Mesothelial cell of epicardium (in vitro differentiated cells): ENCODE measurements at regions not wholly inside any gene's neighbourhood (a gene's known extent, or its start where the extent isn't known, plus 50 kb on each side); places are given as distances from the start of the nearest gene placed in this dataset.

Source experiments
- DNase-seq, 2 experiments: peaks; one replicate each; pipeline ENCODE4 v3.0.0; 2021; ENCODE audit warnings: low spot score in 2 of 2; ENCODE audit not compliant: unreplicated experiment in 2 of 2
- H3K27ac Mint-ChIP-seq: 2 replicates; pipeline ENCODE4 v1.8.0; 2021; ENCODE audit warnings: mixed read lengths
- H3K27me3 Mint-ChIP-seq: 2 replicates; pipeline ENCODE4 v1.8.0; 2021; ENCODE audit warnings: low read depth, mixed read lengths
- H3K36me3 Mint-ChIP-seq: 2 replicates; pipeline ENCODE4 v1.8.0; 2021; ENCODE audit warnings: mixed read lengths
- H3K4me1 Mint-ChIP-seq: 2 replicates; pipeline ENCODE4 v1.8.0; 2021; ENCODE audit warnings: mixed read lengths
- H3K4me3 Mint-ChIP-seq: 2 replicates; pipeline ENCODE4 v1.8.0; 2021; ENCODE audit warnings: mild to moderate bottlenecking, moderate library complexity, mixed read lengths
- H3K9me3 Mint-ChIP-seq: 2 replicates; pipeline ENCODE4 v1.8.0; 2021; ENCODE audit warnings: mixed read lengths
- TF ChIP-seq, protein P1 (sequence below): fragments of 200-600 bp; sonication (generic); IDR thresholded peaks from one replicate; pipeline ENCODE4 v1.5.0; 2021; ENCODE audit warnings: antibody characterized with exemption; ENCODE audit not compliant: unreplicated experiment

DNA sequence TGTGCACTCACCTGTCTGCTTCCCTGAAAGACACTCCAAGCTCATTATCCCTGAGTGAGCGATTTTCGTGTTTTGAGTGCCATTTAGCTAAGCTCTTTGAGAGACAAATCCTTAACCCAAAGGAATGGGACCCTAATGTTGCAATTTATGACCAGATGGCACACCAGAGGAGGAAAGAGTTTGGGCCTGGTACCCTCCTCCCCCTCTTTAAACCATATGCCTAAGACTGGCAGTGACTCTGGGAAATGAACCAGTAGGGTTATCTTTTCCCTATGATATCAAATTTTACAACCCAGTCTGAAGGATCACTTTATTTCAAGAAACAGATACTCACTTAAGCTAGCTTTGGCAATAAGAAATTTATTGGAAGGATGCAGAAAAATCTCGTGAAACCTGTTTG lies 550.4 kb downstream of the TOX3 start:
- TF ChIP-seq, protein P1, sequence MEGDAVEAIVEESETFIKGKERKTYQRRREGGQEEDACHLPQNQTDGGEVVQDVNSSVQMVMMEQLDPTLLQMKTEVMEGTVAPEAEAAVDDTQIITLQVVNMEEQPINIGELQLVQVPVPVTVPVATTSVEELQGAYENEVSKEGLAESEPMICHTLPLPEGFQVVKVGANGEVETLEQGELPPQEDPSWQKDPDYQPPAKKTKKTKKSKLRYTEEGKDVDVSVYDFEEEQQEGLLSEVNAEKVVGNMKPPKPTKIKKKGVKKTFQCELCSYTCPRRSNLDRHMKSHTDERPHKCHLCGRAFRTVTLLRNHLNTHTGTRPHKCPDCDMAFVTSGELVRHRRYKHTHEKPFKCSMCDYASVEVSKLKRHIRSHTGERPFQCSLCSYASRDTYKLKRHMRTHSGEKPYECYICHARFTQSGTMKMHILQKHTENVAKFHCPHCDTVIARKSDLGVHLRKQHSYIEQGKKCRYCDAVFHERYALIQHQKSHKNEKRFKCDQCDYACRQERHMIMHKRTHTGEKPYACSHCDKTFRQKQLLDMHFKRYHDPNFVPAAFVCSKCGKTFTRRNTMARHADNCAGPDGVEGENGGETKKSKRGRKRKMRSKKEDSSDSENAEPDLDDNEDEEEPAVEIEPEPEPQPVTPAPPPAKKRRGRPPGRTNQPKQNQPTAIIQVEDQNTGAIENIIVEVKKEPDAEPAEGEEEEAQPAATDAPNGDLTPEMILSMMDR, result no peak

DNA sequence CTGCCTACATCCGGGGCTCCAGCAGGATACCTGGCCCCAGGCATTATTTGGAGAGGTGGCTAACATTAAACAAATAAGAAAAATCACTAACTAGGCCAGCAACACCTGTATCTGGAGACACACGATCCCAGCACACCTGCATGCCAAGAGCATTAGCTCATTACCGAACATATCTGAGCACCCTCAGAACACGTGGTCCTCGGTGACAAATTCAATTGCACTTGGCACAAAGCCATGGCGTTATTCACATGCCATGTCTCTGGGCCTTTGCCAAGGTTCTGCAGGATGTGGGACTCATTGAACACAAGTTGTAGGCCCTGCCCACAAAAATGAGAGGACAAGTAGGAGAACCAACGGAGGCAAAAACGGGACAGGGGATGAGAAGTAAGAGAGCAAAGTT lies 552.3 kb downstream of the TOX3 start:
- TF ChIP-seq, protein P1, result no peak
- peak; percentile 36 to 51 for DNase-seq
- Mint-ChIP-seq H3K36me3 (no peaks in the 10 kb centered on the region), H3K27me3 (peaks cover 24% of the 10 kb centered on the region), H3K9me3 (no peaks in the 10 kb centered on the region), H3K27ac (peak overlapping the region; percentile 71), H3K4me3 (no peak overlapping the region), H3K4me1 (peaks cover 11% of the 10 kb centered on the region)

More for the DNA sequence above, 550.4 kb downstream of the TOX3 start:
- no peaks in the 10 kb centered on the region for H3K36me3 Mint-ChIP-seq
- no peak overlapping the region for H3K4me3 Mint-ChIP-seq
- no peak overlapping the region for H3K27ac Mint-ChIP-seq
- no peaks in the 10 kb centered on the region for H3K9me3 Mint-ChIP-seq
- H3K4me1 Mint-ChIP-seq, result peaks cover 10% of the 10 kb centered on the region
- H3K27me3 Mint-ChIP-seq, result peaks cover 15% of the 10 kb centered on the region
- DNase-seq, result no peak

DNA sequence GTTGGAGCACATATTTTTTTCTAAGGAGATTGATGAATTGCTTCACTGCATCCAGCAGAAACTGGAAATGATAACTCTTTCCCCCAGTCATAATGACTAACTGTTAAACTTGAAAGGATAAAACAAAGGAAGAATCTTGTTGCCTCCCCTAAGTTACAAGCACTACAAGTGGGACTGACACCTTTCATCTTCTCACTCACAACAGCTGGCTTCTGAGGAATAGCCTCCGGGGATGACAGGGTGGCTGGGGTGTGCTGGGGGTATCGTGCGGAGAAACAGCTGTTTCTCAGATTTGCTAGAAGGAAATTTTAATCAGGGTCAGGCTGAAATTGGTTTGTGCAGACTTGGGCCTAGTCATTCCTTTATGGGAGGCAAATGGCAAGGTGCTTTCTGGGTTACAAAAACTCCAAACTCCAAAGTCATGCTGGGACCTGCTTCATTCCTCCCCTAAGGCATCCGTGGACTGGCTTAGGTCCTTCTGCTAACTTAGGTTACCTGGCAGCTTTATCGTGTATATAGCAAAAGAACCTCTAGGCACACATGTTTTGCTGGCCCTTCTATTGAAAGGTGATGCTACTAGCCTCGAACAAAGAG lies 557.2 kb downstream of the TOX3 start:
- Mint-ChIP-seq H3K9me3 (peaks cover 3% of the 10 kb centered on the region), H3K4me1 (peaks cover 14% of the 10 kb centered on the region)

DNA sequence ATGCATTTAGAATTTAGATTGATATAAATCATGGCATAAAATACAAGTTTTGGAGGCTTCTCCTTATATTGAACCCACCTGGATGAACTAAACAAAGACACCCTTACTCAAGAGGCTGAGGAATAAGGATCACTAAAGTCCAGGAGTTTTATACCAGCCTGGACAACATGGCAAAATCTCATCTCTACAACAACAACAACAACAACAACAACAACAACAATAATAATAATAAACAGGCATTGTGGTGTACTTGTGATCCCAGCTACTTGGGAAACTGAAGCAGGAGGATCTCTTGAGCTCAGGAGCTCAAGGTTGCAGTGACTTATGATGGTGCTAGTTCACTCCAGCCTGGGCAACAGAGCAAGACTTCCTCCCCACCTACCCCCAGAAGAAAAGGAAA lies 558.0 kb downstream of the TOX3 start:
- Mint-ChIP-seq H3K27ac (no peak overlapping the region), H3K4me1 (peaks cover 6% of the 10 kb centered on the region), H3K9me3 (peaks cover 3% of the 10 kb centered on the region), H3K27me3 (peaks cover 51% of the 10 kb centered on the region), H3K36me3 (no peaks in the 10 kb centered on the region), H3K4me3 (no peak overlapping the region)
- no peak for DNase-seq
- TF ChIP-seq, protein P1, result no peak

More for the DNA sequence above, 557.2 kb downstream of the TOX3 start:
- DNase-seq, result no peak
- Mint-ChIP-seq H3K36me3 (no peaks in the 10 kb centered on the region), H3K4me3 (no peak overlapping the region), H3K27me3 (peaks cover 44% of the 10 kb centered on the region), H3K27ac (no peak overlapping the region)
- TF ChIP-seq, protein P1, result no peak

DNA sequence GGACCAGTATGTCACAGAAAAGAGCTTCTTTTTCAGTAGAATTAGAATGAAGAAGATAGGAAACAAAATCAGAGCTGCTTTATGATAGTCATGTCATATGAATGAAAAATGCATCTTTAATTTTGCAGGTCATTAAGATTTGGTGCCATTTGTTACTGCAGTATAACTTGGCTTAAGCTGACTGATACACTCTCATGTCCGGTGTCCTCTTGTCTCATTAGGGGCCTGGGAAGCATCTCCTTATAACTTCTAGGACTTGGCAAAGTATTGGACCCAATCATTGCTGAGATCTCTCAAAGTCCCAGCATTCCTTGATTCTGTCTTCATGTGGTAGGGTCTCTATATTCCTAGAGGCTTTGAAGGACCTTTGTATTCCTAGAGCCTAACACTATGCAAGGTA lies 559.4 kb downstream of the TOX3 start:
- Mint-ChIP-seq H3K4me1 (peaks cover 4% of the 10 kb centered on the region), H3K9me3 (peaks cover 3% of the 10 kb centered on the region), H3K27me3 (peaks cover 53% of the 10 kb centered on the region), H3K36me3 (no peaks in the 10 kb centered on the region), H3K4me3 (no peak overlapping the region), H3K27ac (no peak overlapping the region)
- TF ChIP-seq, protein P1, result no peak
- no peak for DNase-seq

DNA sequence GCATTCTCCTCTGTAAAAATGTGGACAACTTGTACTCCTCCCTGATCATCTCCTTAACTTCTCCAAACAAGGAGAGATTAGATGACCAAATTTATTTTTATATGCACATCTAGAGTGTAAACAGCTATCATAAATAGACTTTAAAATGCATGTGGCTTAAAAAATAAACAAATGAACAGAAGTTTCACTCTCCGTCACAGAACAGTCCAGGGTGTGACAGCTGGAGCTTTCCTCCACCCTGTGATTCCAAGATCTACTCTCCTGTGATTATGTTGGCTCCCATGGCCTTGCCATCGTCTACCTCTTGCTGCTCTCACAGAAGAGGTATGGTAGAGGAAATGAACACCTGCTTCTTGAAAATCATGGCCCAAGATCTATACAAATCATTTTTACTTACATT lies 560.2 kb downstream of the TOX3 start:
- TF ChIP-seq, protein P1, result no peak
- Mint-ChIP-seq H3K27me3 (peaks cover 45% of the 10 kb centered on the region), H3K9me3 (peaks cover 3% of the 10 kb centered on the region), H3K4me1 (peaks cover 4% of the 10 kb centered on the region), H3K4me3 (no peak overlapping the region), H3K27ac (no peak overlapping the region), H3K36me3 (no peaks in the 10 kb centered on the region)
- no peak for DNase-seq
